NOMO-1 treated with DMSO at 0.1 percent for 48 hours (cell line): ENCODE measurements at regions not wholly inside any gene's neighbourhood (a gene's known extent, or its start where the extent isn't known, plus 50 kb on each side); places are given as distances from the start of the nearest gene placed in this dataset.

Source experiments
- DNase-seq: peaks from one replicate; lab custom pipeline; 2025; ENCODE audit not compliant: unreplicated experiment; lab: John Stamatoyannopoulos, UW

DNA sequence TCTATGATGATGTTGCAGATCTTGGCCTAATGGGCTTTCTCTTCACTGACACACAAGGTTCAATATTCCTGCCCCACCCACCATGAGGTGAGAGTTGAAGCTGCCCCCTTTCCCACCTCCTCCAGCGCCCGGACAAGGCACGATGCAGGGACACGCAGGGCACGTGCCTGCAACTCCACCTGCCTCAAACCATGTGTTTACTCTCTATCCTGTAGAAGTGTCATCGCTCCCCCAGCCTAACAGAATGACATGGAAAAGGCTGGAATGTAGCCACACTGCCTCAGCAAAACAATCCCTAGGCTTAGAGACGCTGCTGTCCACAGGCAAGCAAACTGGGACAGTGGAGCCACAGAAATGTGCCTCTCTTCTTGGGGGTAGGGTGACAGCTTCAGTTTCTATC, 92.9 kb upstream of the SOD1 start:
- DNase-seq, result no peak

DNA sequence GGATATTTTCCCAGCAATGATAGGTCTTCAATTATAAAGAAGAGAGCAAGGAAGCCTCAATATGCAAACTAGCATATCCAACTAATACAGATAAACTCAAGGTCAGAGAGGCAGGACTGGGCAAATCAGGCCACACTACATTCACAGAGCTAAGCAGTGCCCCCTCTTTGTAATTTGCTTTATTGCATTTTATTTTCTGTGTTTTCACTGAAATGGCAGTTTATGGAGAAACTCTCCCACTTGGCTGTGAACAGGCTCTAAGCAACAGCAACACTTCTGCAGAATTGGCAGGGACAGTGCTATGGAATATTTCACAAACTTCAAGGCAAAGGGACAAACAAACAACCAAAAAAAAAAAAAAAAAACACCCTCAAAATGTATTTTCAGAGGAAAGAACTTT, 93.4 kb upstream of the SOD1 start:
- no peak for DNase-seq

DNA sequence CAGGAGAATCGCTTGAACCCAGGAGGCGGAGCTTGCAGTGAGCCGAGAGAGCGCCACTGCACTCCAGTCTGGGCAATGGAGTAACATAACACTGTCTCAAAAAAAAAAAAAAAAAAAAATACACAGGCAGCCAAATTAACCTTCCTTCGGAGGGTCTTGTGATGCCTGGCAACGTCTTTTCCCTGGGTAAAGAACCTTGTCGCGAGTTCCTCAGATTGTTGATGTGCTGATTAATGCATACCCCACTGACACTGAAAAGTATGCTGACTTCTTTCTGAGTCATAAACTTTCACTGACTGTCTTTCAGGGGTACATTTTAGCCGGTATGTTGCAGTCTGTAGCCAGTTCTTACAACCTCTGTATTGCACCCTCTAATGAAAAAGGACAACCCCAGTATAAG, 95.1 kb upstream of the SOD1 start:
- no peak for DNase-seq

DNA sequence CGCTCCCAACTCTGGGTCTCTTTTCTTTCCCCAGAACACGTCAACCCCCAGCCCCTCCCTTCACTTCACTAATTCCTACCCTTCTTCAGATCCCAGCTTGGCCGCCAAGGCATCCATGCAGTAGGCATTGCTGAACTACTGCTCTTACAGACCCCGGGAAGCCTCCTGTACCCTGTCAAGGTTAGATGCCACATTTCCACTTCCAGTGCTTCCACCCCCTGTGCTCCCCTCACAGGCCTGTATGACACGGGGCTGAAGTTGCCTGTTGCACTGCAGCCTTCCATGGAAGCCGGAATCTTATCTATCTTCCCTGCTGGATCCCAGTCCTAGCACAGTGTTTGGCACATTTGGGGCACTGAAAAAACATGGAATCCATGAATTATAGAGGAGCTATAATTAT, 99.0 kb upstream of the SOD1 start:
- no peak for DNase-seq

DNA sequence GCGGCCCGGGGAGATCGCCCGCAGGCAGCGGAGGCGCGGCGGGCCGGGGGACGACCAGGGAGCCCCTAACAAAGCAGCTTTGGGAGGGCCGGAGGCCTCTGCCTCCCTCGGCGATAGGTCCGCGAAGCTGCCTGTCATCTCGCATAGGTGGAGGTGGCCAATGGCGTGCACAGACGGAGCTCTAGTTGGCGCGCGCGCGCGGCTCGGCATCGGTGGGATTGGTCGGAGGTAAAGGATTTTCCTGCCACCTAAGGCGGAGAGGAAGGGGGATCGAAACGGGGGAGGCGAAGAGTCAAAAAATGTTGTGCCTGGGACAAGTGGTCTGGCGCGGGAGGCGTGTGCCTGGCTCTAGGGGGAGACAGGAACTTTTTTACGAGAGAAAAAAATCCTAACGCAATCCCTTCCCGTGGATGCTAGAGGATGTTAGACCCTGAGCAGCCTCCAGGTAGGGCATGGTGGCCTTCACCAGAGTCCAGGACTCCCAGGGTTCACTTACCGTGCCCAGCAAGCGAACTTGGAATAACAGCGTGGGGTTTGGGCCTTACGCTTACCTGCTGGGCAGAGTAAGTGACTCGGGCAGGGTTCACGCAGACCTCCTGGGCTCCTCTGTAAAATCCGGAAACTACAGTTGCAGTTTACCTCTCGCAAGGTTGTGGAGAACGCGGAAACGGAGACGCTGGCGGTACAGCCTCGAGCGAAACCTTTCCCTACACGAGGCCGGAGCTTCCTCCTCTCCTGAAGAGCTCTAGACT, 99.9 kb upstream of the SOD1 start:
- peak; percentile 81 for DNase-seq

DNA sequence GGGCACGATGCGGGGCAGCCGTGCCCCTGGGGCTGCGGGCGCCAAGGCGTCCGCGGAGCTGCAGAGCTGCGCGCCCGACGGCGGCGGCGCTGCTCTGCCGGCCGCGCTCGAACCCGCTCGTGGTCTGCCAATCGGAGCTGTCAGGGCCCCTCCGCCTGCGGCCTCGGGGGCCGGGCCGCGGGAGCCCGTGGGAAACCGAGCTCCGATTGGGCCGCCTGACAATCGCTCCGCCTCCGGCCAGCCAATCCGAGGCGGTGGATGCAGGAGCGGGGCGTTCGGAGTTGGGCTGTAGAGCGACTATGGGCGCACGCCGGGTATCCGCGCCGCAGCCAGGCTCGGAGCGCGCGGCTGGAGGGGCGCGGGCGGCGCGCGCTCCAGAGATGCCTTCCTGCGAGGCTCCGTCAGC, 100.5 kb upstream of the SOD1 start:
- DNase-seq, result peak; percentile 94

DNA sequence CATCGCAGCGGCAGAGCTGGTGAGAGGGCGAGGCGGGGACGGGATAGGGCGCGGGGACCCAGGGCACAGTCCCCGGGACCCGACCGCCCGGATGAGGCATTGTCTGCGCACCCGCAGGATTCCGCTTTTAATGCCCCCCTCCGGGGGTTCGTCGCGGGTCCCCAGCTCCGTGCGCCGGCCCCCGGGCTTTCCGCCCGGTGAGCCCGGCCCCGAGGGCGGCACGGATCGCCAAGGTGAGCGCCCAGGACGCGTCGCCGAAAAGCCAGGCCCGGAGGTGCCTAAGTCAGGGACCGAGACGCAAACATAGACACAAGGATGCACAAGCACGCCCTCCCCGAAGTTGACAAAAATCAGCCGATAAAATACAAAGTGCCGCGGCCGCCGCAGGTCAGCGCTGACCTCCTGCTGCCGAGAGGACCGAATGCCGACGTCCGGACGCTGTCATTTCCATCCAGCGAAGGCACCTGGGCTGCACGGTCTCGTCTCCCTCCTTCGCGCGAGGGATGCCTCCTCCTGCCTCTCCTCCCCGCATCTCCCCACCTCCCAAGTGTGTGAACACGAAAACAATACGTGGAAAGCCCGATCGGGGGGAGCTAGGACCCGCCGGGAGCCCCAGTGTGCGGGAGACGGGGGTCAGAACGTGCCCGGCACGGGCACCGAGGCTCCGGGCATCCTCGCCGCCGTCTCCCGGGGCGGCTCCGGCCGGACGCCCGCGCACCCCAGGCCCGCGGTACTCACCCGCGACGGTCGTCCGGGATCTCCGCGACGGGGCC, 101.1 kb upstream of the SOD1 start:
- peak; percentile 43 for DNase-seq

DNA sequence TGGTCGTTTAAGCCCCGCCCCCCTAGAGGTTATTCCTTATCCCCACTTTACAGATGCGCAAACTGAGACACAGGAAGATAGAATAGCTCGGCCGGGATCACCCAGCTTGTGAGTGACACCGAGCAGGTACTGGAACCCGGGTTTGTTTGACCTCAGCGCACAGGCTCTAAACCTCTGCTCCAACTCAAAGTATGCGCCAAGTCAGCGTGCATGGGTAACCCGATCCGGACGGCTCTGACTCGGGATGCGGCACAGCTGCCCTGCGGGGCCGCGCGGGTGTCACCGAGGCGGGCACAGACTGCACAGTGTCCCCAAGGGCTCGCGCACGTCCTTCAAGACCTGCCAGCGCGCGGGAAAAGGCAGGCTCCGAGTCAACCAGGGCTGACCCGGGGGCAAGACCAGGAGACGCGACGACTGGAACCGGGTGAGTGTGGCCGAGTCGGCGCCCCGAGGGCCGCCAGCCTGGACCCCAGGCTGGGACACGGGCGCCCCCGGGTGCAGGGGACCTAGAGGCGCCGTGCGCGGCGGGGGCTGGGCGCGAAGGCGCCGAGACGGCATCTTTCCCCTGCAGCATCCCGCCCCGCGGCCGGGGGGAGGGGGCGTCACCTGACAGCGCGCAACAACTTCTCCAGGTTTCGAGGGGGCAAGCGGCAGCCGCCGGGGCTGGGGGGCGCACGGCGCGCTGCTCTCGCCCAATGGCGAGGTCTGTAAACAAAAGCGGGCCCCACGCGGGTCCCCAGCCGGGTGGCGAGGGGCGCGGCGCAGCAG, 101.9 kb upstream of the SOD1 start:
- no peak for DNase-seq

DNA sequence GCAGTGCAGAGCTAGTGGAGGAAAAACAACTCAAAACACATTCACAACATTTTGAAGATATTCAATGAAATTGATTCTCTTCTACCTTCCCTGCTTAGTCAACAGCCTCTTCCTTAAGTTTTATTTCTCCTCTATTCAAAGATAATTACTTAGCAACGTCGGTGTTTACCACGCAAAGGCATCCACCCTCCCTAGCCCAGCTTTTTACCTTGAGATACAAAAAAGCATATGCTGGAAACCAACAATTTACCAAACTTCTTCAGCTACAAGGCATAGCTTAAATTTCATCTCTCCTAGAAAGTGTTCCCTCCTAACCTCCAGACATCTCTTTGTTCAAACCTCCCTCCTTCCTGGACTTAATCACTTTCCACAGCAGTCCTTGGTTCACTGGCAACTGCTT, 102.8 kb upstream of the SOD1 start:
- DNase-seq, result no peak

DNA sequence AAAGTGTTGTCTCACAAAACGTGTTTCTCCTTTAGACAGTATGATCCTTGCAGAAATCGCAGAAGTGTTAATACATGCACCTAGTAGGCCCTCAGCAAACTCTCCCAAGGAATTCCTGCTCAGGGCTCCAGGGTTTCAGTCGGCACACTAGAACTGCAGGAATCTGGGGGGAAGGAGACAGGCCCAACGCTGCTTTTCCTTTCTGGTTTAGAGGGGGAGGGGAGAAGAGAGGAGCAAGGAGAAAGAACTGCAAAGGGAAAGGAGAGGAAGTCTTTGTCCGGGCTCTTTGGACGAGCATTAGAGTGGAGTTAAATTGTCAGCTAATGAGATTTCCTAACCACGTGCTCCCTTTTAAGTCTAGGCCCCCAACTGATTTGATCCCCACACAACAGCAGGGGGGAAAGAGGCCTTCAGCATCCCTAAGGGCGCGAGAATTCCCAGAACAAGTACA, 103.7 kb upstream of the SOD1 start:
- DNase-seq, result no peak

DNA sequence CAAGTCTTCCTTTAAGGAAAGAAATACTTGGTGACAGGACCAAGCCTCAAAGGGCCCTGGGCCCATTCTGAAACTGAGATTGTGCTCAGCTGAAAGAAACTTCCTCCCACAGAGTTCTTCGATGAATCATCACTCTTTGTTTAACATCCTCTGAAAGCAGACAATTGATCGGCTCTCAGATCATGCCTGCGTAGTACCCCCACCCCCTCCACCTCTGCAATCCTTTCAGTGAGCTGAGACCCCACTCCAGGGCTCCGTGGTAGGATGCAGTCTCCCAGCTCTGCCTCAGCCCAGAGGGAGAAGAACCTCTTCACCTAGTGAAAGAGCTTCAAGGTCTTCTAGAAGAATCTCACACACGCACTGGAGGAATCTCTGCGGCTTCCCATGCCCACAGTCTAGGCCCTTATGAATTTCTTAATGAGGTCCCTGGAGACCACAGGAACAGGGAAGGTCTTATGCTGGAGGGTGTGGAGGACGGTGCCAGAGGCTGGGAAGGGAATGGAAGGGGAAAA, 104.9 kb upstream of the SOD1 start:
- no peak for DNase-seq

DNA sequence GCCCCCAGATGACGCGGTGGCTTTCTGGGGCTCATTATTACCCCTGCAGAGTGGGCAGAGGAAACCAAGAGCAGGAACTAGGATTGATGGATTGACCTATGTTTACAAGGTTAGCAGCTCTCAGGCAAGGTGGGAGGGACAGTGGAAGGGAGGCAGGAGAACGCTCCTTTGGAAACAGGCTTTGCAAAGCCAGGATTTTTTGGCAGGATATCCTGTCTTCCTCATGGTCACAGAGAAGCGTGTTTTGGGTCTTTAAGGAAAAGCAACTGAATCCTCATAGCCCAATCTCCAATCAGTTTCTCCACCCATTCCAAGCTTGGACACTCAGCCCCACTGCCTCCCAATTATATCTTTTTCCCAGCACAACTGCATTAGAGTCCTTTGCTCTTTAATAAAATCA, 105.6 kb upstream of the SOD1 start:
- DNase-seq, result no peak

DNA sequence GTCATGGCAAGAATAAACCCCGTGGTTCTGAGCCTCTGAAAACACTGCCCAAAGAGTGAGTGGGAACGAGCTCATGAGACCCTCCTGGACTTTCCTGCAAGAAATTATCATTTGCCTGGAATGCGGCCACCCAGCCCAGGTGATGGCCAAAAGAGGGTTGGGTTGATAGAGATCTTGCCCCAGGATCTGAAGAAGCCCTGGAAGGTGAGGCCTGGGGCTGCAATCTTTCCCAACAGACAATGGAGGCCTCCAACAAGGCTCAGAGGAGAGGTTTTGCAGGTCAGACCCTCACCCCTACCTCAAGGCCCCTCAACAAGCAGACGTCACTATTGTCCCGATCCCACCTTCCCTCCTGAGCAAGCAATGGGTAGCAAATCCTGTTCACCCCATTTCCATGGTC, 106.0 kb upstream of the SOD1 start:
- no peak for DNase-seq

DNA sequence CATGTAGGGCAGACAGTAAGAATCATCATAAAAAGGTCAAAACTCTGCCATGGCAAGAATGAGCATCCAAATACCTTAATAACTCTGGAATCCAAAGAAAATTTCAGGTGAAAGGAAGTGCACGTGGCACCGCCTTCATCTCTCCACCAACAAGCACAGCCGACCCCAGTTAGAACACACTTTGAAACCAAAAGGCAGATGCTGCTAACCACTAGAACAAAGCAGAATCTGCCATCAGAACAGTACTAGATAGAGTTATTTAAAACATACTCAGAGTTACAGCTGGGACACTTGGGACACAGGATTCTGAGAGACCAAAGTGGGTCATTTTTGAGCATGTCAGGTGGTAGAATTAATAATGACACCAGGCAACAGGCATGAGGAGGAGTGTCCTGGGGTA, 106.7 kb upstream of the SOD1 start:
- DNase-seq, result no peak

DNA sequence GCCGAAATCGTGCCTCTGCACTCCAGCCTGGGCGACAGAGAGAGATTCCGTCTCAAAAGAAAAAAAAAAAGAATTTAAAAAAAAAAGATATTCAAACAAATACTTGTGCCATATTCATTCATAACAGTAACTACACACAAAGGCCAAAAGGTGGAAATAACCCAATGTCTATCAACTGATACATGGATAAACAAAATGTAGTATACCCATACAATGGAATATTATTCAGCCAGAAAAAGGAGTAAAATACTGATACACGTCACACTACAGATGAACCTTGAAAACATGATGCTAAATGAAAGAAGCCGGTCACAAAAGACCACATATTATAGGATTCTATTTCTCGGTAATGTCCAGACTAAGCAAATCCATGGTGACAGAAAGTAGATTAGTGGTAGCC, 109.4 kb upstream of the SOD1 start:
- no peak for DNase-seq

DNA sequence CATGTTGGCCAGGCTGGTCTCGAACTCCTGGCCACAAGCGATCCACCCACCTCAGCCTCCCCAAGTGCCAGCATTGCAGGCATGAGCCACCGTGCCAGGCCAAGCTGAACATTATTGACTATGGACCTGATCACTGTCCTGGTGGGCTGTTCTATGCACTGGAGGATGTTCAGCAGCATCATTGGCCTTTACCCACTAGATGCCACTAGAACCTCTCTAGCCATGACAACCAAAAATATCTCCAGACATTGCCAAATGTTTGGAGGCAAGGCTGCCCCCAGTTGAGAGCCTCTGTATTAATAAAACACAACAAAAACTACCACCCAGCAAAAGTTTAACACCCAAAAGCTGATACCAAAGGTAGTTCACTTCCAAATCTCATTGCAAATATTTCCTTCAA, 110.8 kb upstream of the SOD1 start:
- no peak for DNase-seq

DNA sequence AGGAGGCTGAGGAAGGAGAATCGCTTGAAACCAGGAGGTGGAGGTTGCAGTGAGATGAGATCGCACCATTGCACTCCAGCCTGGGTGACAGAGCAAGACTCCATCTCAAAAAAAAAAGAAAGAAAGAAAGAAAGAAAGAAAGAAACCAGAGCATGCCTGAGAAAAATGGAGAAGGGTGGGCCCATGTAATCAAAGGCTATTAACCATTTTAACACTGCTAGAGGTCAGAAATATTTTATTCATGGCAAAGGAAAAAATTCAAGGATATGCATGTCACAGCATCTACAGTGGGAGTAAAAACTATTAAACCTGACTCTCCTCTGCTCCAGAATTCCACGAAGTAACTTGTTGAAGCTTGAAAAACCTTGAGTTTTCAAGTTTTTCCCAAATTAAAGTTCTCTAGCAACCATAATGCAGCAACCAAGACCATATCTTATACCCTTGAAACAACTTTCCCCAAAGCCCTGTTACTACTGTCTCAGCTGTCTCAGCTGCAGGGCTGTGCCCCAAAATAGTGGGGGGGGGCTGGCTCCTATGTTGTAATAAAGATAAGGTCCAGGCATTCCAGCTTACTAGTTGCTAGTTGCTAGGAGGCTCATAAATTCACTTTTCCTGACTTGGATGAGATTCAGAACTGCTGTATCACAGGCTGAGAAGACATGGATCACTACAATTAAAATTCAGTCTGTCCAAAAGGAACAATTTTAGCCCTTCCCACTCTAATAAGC, 112.9 kb upstream of the SOD1 start:
- no peak for DNase-seq

DNA sequence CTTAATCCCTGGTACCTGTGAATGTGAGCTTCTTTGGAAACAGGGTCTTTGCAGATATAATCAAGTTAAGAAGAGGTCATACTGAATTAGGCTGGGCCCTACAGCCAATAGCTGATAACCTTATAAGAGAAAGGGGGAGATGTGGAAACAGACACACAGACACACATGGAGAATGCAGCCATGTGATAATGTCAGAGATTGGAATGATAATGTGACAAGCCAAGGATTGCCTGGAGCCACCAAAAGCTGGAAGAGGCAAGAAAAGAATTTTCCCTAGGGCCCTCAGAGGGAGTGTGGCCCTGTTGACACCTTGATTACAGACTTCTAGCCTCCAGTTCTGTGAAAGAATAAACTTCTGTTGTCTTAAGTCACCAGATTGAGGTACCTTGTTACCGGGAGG, 114.5 kb upstream of the SOD1 start:
- DNase-seq, result no peak

DNA sequence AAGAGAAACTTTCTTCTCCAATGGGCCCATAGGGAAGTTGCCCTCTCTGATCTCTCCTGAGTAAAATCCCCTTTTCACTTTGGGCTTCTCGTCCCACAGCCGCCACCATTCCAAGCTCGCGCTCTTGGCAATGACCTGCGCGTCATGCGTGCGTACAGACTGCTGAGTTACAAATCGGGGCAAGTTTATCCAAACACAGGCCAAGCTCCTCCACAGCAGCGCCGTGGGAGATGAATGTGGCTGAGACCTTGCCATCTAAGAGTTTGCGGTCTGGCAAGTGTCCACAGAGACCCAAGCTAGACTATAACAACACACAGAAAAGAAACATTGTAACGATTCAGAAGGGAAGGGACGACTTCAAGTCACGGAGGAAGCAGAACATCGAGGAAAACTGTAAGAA, 116.3 kb upstream of the SOD1 start:
- no peak for DNase-seq

DNA sequence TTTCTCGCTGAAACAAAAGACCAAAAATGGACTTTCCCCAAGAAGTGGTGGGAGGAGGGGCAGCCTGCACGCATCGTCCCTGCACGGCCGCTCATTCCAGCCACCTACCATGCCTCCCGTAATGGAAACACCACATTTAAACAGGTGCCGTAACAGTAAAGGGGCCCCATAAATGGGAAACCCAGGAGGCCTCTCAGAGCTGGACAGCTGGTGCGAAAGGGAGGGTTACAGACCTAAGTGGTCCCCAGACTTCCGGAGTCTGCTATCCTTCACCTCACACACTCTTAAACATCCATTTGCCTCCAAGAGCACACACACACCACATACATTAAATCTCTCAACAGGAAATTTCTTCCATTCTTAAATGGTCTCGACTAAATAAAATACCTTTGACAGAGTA, 120.7 kb upstream of the SOD1 start:
- no peak for DNase-seq
